GM18858 (cell line): ENCODE measurements at regions not wholly inside any gene's neighbourhood (a gene's known extent, or its start where the extent isn't known, plus 50 kb on each side); places are given as distances from the start of the nearest gene placed in this dataset.
"Not testable (repeated sequence)": the region's sequence is repeated elsewhere in the genome, so short reads cannot be mapped to it uniquely, and the experiment has no call there.

ENCODE experiments used
- ATAC-seq: cut with Tn5 transposase; IDR thresholded peaks from one replicate; pipeline ENCODE4 v1.9.1; 2021; ENCODE audit not compliant: unreplicated experiment

DNA sequence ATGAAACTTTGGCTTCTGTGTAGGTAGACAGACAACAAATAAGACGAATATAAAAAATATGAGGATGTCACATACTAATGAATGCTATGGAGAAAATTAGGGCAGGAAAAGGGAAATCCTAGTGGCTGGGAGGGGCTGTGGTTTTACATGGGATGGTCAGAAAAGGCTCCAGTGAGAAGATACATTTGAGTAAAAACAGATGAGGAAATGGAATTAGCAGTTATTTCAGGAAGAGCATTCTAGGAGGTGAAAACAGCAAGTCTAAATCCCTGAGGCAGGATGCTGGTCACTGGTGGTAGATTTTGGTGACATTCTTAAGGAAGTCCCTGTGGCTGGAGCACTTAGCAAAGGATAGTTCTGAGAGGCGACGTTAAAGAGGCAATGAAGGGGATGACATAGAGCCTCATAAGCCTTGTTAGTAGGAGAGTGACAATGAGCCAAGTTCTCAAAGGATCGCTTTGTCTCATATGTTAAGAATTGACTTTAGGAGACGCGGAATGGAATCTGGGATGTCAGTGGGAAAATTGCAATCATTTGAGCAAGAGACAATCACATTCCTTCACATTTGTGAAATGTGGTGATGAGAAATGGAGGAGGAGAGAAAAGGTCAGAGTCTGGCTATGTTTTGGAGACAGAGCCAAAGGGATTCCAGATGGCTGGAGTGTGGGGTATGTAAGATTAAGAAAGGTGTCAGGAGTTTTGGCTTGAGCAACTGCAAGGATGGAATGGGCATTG lies 384.7 kb upstream of the FZD8 start:
- ATAC-seq = no peak

DNA sequence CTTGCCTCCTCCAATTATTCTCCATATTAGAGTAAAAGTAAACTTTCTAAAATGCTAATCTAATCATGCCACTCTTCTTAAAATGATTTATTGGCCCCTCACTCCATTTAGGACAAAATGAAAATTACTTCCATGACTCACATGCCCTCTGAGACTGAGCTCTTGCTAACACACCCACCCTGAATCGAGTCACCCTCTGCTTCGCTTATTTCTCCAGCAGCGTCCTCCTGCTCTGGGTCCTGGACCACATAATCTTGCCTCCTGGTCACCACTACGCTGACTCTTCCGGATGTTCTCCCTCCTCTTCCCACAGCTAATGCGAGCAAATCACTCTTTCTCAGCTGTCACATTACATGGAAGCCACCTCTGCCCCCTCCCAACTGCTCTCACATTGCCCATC lies 384.0 kb upstream of the FZD8 start:
- no peak for ATAC-seq

DNA sequence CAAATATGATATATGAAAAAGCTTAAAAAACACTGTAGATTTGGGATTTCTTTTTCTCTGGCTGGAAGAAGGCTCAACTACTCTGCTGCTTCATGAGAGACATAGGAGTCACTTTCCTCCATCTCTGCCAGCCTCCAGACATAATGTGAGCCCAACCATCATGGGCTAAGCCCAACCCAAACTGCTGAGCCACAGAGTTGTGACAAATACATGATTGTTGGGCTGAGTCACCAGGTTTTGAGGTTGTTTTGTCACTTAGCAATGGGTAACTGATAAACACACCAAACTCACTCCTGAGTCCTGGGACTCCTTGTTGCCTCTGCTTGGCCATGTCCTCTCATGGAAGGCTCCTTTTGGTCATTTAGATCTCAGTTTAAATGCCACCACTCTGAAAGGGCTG lies 381.8 kb upstream of the FZD8 start:
- no peak for ATAC-seq

DNA sequence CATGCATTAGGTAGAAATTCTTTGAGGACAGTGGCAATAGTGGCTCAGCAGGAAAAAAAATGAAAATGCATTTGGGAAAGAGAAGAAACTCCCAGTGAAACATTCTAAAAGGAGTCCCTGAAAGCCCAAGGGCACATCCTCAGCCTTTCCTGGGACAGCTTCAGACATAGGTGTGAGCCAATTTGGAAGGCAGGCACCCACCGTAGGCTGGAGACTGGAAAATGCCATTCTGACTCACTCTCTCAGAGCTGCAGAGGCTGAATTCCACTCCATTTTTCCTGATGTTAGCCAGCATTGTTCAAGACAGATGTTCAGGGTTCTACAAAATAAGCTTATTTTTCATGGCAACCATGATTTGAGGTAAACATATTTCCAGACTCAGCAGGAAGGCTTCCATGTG lies 379.0 kb upstream of the FZD8 start:
- ATAC-seq = no peak

DNA sequence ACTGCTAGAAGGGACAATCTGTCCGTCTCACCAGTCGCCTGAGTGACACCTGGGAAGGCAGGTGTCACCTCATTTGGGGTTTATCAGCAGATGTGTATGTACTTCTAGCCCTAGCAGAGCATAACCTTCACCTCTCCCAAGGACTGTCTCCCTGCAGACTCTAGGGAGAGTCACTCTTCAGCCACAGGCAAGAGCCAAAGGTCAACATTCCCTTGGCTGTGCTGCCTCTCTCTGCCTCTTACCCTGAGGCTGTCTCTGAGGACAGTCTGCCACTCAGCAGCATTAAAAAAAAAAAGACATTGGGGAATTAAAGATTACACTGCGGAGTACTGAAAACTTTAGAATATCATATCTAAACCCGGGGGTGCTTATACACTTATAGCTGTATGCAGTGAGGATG lies 377.7 kb upstream of the FZD8 start:
- no peak for ATAC-seq

DNA sequence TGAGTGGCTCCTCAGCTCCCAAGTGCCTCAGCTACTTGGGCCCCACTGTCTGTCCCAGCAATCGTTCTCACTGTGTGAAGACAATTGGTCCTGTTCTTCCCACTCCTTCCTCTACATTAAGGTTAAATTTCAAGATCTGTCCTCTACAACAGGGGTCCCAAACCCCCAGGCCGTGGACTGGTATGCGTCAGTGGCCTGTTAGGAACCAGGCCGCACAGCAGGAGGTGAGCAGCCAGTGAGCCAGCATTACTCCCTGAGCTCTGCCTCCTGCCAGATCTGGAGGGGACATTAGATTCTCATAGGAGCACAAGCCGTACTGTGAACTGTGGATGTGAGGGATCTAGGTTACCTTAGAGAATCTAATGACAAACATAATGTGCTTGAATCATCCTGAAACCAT lies 376.9 kb upstream of the FZD8 start:
- ATAC-seq = no peak

DNA sequence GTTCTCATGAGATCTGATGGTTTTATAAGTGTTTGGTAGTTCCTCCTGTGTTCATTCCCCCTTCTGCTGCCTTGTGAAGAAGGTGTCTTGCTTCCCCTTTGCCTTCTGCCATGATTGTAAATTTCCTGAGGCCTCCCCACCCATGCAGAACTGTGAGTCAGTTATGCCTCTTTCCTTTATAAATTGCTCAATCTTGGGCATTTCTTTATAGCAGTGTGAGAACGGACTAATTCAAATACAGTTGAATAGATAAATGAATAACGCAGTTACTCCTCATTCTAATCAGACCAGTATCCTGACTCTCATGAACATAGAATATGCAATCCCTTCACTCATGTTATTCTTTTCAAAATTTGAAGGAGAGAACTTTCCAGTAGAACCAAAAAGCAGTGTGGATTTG lies 375.0 kb upstream of the FZD8 start:
- no peak for ATAC-seq

DNA sequence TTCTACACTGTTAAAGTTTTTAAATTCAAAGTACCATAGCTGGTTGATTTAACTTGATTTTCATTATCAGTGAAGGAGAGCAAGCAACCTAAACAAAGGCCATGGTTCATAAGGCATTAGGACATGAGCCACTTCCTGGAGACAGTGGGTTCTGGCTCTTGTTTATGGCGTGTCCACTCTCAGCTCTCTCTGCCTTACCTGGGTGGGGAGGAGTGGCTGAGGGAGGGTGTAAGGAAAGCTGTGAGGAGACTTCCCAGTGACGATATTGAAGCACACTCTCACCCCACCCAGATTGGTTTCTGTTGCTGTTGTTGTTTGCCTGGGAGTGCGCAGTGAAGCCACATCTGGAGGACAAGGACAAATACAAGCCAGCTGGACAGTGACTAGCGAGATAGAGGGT lies 365.3 kb upstream of the FZD8 start:
- ATAC-seq = no peak

DNA sequence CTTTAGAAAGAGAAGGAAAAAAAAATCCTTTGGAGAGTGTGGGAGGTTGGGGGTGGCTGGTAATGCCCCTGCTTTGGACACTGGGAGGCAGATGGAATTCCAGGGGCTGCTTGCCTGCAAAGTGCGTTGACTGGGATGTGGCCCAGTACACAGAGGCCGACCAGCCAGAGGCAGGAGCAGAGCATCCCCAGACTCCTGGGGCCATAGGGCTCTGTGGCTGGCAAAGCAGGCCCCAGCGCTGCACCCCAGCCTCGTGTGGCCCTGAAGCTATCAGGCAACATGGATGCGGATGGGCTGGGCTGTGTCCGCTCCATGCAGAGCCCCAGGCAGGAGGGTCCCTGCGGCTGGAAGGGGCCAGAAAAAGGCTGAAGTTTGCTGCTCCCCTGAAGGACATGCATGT lies 361.6 kb upstream of the FZD8 start:
- no peak for ATAC-seq

DNA sequence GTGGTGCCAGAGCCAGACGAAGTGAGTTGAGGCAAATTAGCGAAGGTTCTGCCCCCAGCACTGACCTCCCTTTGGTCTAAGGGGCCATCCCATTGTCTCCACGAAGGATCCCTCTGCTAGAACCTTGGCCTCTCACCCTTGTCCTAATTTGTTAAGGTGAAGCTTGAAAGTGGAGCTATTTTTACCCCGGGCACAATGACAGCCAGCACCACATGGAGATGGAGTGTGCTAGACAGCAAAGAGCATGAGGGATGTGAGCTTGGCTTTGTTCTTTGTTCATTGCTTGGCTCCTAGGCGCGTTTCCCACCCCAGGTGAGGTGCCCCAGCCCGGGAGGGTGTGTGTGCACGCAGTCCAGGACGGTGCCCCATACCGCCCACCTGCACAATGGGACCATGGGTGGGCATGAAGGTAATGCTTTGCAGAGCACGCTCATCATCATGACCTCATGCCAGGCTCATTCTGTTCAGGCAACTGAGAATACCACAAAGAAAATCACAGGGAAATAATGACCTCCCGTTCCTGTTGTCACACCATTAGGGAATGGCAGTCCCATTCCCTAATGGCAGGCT lies 361.0 kb upstream of the FZD8 start:
- ATAC-seq = no peak

DNA sequence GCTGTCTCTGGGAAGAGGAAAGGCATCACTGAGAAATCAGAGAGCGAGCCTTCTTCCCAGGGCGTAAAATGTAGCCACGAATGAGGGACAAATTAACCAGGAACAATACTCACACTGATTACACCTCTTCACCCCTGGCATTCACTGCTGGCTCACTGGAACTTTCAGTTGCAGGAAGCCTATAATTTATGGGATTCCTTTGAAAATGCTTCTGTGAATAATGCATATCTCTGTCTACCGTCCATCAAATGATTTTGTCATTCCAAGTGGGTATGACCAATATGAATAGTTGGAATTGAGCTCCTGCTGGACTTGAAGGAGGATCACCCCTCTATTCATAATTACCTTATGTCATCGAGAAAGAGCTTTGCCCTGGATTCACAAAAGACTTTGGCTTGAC lies 360.3 kb upstream of the FZD8 start:
- ATAC-seq = no peak

DNA sequence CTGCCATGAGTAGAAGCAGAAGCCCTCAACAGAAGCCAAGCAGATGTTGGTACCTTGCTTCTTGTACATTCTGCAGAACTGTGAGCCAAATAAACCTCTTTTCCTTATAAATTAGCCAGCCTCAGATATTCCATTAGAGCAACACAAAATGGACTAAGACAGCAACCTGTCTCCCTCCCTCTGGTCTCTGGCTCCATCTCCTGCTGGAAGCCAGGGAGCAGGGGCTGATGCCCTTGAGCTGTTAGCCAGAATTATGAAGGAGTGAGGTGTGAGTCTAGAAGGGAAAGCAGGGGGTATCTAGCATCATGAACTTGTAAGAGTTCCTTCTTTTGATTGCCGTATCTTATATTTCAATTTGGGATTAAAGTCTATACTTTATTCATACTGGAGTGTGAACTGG lies 358.7 kb upstream of the FZD8 start:
- ATAC-seq = not testable (repeated sequence)

DNA sequence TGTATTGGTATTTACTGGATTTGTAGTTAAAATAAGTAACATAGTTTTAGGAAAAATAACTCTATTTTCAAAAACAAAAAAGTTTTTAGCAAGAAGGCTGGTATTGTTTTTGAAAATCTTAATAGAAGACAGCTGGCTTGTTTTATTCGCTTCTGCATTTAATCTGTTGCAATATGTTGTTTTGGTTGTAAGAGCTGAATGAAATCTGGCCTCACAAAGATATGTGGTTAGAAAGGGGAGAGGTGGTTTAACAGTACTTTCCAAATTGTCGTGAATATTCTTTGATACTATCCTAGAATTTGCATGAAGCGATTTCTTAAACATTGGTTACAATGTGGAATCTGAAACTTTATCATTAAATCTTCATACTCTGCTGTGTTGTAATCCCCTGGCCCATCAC lies 355.9 kb upstream of the FZD8 start:
- ATAC-seq = no peak

DNA sequence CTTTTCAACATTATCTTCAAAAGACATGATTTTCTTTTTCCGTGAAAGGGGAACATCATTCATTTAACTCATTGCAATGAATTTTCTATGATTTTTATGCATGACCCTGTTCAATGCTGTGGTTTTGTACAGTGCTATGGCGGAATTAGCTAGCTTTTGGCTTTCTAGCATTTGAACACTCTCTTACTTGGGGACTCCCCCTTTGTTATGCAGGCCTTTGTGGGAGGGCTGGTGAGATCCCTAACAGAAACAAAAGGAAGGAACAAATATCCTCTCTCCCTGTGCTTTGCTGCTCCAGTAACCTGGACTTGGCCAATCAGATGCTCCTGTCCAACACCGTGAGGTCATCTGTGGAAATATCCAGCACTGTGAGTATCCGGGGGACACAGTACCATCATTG lies 353.4 kb upstream of the FZD8 start:
- ATAC-seq = no peak

DNA sequence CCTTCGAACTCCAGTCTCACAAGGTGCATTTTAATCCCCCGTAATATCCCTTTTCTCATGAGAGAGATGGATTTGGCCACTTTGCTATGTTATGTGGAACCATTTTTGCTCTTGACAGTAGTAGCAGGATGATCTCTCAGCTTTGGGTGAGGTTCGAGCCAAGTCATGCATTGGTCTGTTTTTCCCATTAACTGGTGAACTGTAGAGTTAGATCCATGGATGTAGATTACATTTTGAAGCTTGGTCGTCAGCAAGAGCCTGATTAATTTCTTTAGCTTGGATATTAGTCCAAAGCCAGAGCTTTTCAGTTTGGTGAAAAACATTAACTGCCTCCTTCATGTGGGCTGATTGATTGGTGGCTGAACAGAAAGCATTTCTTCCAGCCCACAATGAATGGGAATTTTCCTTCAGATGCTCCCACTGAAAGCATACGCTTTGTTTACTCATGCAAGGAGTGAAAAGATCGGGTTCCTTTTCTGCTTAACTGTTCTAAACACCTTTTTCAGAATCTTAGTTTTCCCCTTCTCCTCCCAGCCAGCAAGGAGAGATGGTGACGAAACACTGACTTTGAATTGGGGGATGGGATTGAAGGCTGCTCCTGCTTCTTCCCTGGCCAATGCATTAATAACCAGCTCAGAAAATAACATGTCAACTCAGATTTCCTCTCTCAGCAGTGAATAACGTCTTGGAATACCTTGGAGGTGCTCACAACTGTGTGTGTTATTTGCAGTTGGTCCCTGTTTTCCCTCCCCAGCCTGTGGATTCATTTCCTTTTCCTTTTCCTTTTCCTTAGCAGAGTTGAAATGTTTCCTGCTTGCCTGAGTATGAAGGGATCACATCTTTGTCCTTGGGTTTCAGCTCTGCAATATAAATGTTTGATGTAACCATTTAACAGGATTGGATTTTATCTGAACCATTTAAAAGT lies 351.8 kb upstream of the FZD8 start:
- ATAC-seq = no peak

DNA sequence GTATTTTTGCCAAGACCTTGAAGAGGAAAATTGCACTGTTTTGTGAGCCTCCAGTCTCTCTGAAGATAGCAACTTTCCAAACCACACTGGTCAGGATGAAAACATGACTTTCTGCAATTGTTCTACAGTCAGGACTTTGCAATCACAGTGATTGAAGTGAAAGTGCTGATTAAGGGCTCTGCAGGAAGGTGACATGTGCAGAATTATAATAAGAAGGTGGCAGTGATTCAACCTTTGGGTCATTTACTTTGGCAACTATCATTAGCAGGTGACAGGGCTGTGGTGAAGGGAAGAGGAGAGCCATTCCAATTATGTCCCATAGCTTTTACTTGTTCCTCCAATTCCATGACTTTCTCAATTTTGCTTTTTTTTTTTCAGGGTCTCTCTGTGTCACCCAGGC lies 350.0 kb upstream of the FZD8 start:
- no peak for ATAC-seq

DNA sequence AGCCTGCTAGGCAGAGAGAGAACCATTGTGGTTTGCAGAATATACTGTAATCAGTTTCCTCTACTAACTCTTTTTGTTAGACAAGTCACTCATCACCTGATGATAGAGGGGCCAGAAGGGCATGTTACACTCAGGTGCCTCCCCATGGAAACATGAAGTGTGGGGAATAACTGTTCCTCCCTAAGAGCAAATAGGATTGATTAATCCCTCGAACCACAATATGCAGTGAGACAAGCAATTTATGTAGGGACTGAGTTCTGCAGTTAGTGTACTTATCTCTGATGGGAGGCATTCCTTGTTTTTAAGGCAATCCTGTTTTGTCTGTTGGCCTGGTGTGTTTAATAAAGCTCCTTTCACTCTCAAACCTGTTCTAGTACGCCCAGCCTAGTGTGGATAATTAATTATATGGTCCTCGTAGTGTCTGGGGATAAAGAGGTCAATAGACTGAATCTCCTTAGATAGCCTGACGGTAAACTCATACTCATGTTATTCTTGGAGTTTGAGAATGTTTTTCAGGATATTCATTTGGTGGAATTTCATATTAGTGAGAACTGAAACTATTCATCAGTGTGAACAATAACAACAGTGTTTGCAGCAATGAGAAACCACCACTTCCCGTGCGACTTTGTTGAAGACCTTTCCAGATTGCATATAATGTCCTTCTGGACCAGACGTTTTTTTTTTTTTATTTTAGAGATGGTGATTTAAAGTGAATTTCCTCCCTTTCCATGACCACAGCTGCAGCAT lies 344.8 kb upstream of the FZD8 start:
- no peak for ATAC-seq

DNA sequence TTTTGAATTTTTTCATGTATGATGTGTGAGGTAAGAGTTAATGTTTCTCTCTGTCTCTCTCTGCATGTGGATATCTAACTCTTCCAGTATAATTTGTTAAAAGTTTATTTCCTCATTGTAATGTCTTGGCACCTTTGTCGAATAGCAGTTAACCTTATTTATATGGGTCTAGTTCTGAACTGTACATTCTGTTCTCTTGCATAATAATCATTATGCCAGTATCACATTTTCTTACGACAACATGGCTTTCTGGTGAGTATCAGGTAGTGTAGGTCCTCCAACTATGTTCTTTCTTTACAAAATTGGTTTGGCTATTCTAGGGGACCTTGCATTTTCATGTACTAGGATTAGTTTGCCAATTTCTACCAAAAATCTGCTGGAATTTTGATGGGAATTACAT lies 337.0 kb upstream of the FZD8 start:
- ATAC-seq = no peak

DNA sequence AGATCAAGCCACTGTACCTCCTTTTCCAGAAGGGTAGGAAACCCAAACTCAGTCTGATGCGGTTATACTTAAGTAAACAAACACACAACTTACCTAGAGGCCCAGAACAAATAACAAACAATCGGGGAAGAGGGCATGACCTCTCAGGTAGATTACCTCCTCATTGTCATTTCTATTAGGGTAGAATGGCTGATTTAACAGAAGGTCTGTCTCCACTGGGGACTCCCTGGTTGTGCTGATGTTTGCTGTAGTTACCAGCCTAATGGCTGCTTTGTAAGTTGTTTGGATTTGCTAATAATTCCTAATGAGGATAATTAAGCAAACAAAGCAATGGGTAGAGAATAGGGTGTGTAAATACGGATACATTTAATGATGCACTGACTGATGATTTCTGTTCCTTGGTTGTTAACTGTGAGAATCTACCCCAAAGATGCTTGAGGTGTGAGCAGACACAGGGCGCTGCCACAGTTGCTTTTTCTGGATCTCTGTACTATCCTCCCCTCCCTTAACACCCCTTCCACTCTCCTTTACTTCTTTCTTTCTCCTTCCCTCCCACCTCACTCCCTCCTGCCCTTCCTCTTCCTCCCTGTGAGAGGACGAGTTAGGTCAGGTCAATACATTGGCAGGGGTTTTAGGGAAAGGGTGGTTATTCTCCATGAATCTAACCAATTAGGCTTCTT lies 332.0 kb upstream of the FZD8 start:
- ATAC-seq = not testable (repeated sequence)

DNA sequence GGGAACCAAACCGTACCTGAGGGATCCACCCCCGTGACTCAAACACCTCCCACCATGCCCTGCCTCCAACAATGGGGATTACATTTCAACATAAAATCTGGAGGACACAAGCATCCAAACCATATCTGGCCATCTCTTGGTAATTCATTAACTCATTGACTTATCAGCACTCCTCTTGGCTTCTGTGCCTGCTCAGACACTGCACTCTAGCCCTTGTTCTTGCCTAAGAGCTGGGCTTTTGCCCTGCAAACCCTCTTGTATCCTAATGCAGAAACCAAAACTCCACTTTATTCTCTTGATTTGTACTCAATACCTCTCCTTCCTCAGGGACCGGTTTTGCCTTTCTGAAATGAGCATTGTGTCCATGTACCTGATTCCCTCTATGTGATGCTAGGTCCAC lies 330.2 kb upstream of the FZD8 start:
- no peak for ATAC-seq

DNA sequence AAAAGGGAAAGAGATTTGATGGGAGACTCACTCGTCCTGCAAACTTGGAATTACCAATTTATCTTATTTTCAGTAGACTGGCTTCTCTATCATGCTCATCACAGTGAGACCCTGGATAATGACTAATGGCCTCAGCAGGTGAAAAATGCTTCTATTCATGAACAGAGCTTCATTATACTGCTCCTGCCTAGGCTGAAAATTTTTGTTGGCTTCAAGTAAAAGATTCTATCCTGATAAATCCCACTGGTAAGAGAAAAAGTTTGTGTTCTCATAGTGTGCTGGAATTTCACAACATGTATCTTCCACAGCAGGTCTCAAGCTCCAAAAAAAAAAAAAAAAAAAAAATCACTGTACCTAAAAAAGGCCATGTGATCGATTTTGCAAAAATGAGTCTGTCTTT lies 329.3 kb upstream of the FZD8 start:
- no peak for ATAC-seq
